CD14-positive monocyte (primary cell): ENCODE measurements at regions not wholly inside any gene's neighbourhood (a gene's known extent, or its start where the extent isn't known, plus 50 kb on each side); places are given as distances from the start of the nearest gene placed in this dataset.

Experiments
- DNase-seq, 3 donors: peaks; one replicate each; pipeline ENCODE4 v3.0.0-alpha.2; 2011 to 2022
- H2AFZ ChIP-seq: 2 replicates; pipeline ENCODE4 v1.6.0; 2012; ENCODE audit warnings: mild to moderate bottlenecking, low read depth, low read length, inconsistent platforms; ENCODE audit not compliant: insufficient read depth, poor library complexity, severe bottlenecking
- H3K27ac ChIP-seq, 2 donors: 1 replicate in 1 of 2; 2 replicates in 1 of 2; pipeline ENCODE4 v1.5.1; 2012 to 2013; ENCODE audit warnings: low read length in 2 of 2, control low read depth in 1 of 2, inconsistent platforms in 1 of 2, low read depth in 1 of 2, mild to moderate bottlenecking in 1 of 2
- H3K27me3 ChIP-seq, 2 donors: one replicate each; pipeline versions ENCODE4 v1.6.0 to v1.6.1; 2011 to 2013; ENCODE audit warnings: low read length in 2 of 2; ENCODE audit not compliant: control insufficient read depth in 2 of 2, insufficient read depth in 2 of 2
- H3K36me3 ChIP-seq, 2 donors: replicated peaks in 1 of 2; 1 replicate in 1 of 2; 2 replicates in 1 of 2; pipeline versions ENCODE4 v1.5.1 to v1.6.1; 2012 to 2013; ENCODE audit warnings: low read length in 2 of 2, control low read depth in 1 of 2, inconsistent platforms in 1 of 2, mild to moderate bottlenecking in 1 of 2; ENCODE audit not compliant: insufficient read depth in 2 of 2, control insufficient read depth in 1 of 2
- H3K4me1 ChIP-seq, 2 donors: 1 replicate in 1 of 2; 2 replicates in 1 of 2; pipeline versions ENCODE4 v1.5.1 to v1.6.1; 2012 to 2013; ENCODE audit warnings: low read length in 2 of 2, control low read depth in 1 of 2, inconsistent platforms in 1 of 2, mild to moderate bottlenecking in 1 of 2, moderate library complexity in 1 of 2; ENCODE audit not compliant: insufficient read depth in 2 of 2, control insufficient read depth in 1 of 2
- H3K4me2 ChIP-seq: replicated peaks from 2 replicates; pipeline ENCODE3; 2012; ENCODE audit warnings: low read length, moderate library complexity, mild to moderate bottlenecking; ENCODE audit not compliant: poor library complexity, severe bottlenecking; ENCODE audit errors: extremely low read depth
- H3K4me3 ChIP-seq, 3 experiments: fragments of 200-600 bp in 1 of 3; sonication (generic) in 1 of 3; replicated peaks in 1 of 3; 1 replicate in 2 of 3; 2 replicates in 1 of 3; pipeline ENCODE4 v1.5.1; 2011 to 2013; ENCODE audit warnings: low read length in 3 of 3, mild to moderate bottlenecking in 3 of 3, control low read depth in 2 of 3, low read depth in 2 of 3, inconsistent platforms in 1 of 3, moderate library complexity in 1 of 3
- H3K79me2 ChIP-seq: 2 replicates; pipeline ENCODE4 v1.6.0; 2012; ENCODE audit warnings: mild to moderate bottlenecking, control low read depth, inconsistent platforms, low read length, moderate library complexity; ENCODE audit not compliant: insufficient read depth
- H3K9ac ChIP-seq: 2 replicates; pipeline ENCODE4 v1.6.0; 2017; ENCODE audit warnings: low read length, mild to moderate bottlenecking; ENCODE audit not compliant: insufficient read depth, poor library complexity, severe bottlenecking
- H3K9me3 ChIP-seq, 2 donors: replicated peaks in 1 of 2; 1 replicate in 1 of 2; 2 replicates in 1 of 2; pipeline versions ENCODE4 v1.5.1 to v1.6.1; 2012 to 2013; ENCODE audit warnings: low read length in 2 of 2, control low read depth in 1 of 2; ENCODE audit not compliant: control insufficient read depth in 1 of 2, insufficient read depth in 1 of 2
- H4K20me1 ChIP-seq: 2 replicates; pipeline ENCODE4 v1.6.0; 2012; ENCODE audit warnings: mild to moderate bottlenecking, low read length, control low read depth, moderate library complexity; ENCODE audit not compliant: insufficient read depth
- H3K27ac Mint-ChIP-seq, 7 donors: one replicate each; pipeline ENCODE4 v1.8.0; 2020; ENCODE audit warnings: mild to moderate bottlenecking in 7 of 7, mixed read lengths in 7 of 7, moderate library complexity in 6 of 7, inconsistent platforms in 2 of 7
- H3K27me3 Mint-ChIP-seq, 3 donors: one replicate each; pipeline ENCODE4 v1.8.0; 2021 to 2022; ENCODE audit warnings: low read depth in 3 of 3, mild to moderate bottlenecking in 3 of 3, mixed read lengths in 3 of 3, moderate library complexity in 3 of 3, inconsistent platforms in 1 of 3
- H3K36me3 Mint-ChIP-seq, 2 donors: one replicate each; pipeline ENCODE4 v1.8.0; 2020; ENCODE audit warnings: mixed read lengths in 2 of 2, inconsistent platforms in 1 of 2, mild to moderate bottlenecking in 1 of 2
- H3K4me1 Mint-ChIP-seq: one replicate; pipeline ENCODE4 v1.8.0; 2020; ENCODE audit warnings: mild to moderate bottlenecking, mixed read lengths
- H3K4me3 Mint-ChIP-seq, 2 donors: one replicate each; pipeline ENCODE4 v1.8.0; 2020; ENCODE audit warnings: mild to moderate bottlenecking in 2 of 2, mixed read lengths in 2 of 2, moderate library complexity in 1 of 2
- H3K9me3 Mint-ChIP-seq, 7 donors: one replicate each; pipeline ENCODE4 v1.8.0; 2020 to 2022; ENCODE audit warnings: mixed read lengths in 7 of 7, mild to moderate bottlenecking in 6 of 7, moderate library complexity in 6 of 7, inconsistent platforms in 2 of 7
- CTCF ChIP-seq: fragments of 200-600 bp; IDR thresholded peaks from one replicate; pipeline ENCODE4 v1.8.0; 2022; ENCODE audit warnings: antibody characterized with exemption, mild to moderate bottlenecking
- WGBS: methylation state at CpG from one replicate; pipeline ENCODE4 v1.1.5; 2013; ENCODE audit warnings: missing lambda C conversion rate; ENCODE audit not compliant: insufficient coverage; 5-methylcytosine and 5-hydroxymethylcytosine counted together
- intact Hi-C, 2 donors: fragments of 100-400 bp; cut with micrococcal nuclease; formaldehyde crosslinking; loops; one replicate each; pipeline versions ENCODE4 v1.15.0 to v1.15.1; 2023

- no peak for TF ChIP-seq CTCF
- 97% methylated on average over 4 of the region's 5 CpGs for WGBS
- peaks cover 21 to 44% (median 34%) of the 10 kb centered on the region in 7 donors for H3K9me3 Mint-ChIP-seq
- DNase-seq: no peak
- Histone ChIP-seq H3K4me2 (no peak overlapping the region), H2AFZ (no peak overlapping the region), H3K27ac (no peak overlapping the region), H3K27me3 (no peaks in the 10 kb centered on the region), H3K36me3 (no peaks in the 10 kb centered on the region), H3K9ac (no peak overlapping the region), H3K79me2 (no peaks in the 10 kb centered on the region), H4K20me1 (no peaks in the 10 kb centered on the region), H3K4me1 (no peaks in the 10 kb centered on the region), H3K9me3 (peaks cover 21 to 40% of the 10 kb centered on the region in 2 donors), H3K4me3 (no peak overlapping the region)
- H3K4me3 Mint-ChIP-seq: no peak overlapping the region
- intact Hi-C loops: no loop called here
- H3K4me1 Mint-ChIP-seq: no peaks in the 10 kb centered on the region
- no peaks in the 10 kb centered on the region for H3K36me3 Mint-ChIP-seq
- no peak overlapping the region for H3K27ac Mint-ChIP-seq
- H3K27me3 Mint-ChIP-seq: peaks cover 0 to 1% (median 0%) of the 10 kb centered on the region in 3 donors
These were observed 101.6 kb upstream of the SLC1A4 start for GRCh38 chr2:64887565-64887964.

- H3K9ac ChIP-seq: no peak overlapping the region
- intact Hi-C loops: no loop called here
- H3K79me2 ChIP-seq: no peaks in the 10 kb centered on the region
- no peaks in the 10 kb centered on the region for H3K36me3 ChIP-seq
- Mint-ChIP-seq H3K27me3 (peaks cover 0 to 3% (median 1%) of the 10 kb centered on the region in 3 donors), H3K4me1 (no peaks in the 10 kb centered on the region), H3K27ac (no peak overlapping the region), H3K36me3 (no peaks in the 10 kb centered on the region), H3K4me3 (no peak overlapping the region), H3K9me3 (peaks cover 21 to 44% (median 34%) of the 10 kb centered on the region in 7 donors)
- peaks cover 21 to 40% of the 10 kb centered on the region in 2 donors for H3K9me3 ChIP-seq
- no peak for TF ChIP-seq CTCF
- H3K4me2 ChIP-seq: no peak overlapping the region
- H3K4me3 ChIP-seq: no peak overlapping the region
- H3K4me1 ChIP-seq: no peaks in the 10 kb centered on the region
- DNase-seq: no peak
- no peak overlapping the region for H3K27ac ChIP-seq
- no peaks in the 10 kb centered on the region for H3K27me3 ChIP-seq
- 94% methylated on average over 8 of the region's 11 CpGs for WGBS
- H4K20me1 ChIP-seq: no peaks in the 10 kb centered on the region
- H2AFZ ChIP-seq: no peak overlapping the region
These were observed 100.4 kb upstream of the SLC1A4 start for GRCh38 chr2:64888591-64889309.
